ENCODE measurements at regions not wholly inside any gene's neighbourhood (a gene's known extent, or its start where the extent isn't known, plus 50 kb on each side); places are given as distances from the start of the nearest gene placed in this dataset.

DNA sequence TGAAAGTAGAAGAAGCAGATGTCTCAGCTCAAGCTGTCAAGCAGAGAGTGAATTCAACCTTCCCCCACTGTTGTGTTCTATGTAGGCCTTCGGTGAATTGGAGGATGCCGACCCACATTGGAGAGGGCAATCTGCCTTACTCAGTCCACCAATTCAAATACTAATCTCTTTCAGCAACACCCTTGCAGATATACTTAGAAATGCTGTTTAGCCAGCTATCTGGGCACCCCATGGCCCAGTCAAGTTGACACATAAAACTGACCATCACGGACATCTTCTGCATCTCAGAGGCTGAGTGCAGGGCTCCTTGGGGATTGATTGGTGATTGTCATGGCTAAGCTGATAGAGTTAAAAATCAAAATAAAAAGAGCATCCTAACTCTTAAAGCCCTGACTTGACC is 58.3 kb downstream of the IRX3 start:
- TF ChIP-seq, protein P1, sequence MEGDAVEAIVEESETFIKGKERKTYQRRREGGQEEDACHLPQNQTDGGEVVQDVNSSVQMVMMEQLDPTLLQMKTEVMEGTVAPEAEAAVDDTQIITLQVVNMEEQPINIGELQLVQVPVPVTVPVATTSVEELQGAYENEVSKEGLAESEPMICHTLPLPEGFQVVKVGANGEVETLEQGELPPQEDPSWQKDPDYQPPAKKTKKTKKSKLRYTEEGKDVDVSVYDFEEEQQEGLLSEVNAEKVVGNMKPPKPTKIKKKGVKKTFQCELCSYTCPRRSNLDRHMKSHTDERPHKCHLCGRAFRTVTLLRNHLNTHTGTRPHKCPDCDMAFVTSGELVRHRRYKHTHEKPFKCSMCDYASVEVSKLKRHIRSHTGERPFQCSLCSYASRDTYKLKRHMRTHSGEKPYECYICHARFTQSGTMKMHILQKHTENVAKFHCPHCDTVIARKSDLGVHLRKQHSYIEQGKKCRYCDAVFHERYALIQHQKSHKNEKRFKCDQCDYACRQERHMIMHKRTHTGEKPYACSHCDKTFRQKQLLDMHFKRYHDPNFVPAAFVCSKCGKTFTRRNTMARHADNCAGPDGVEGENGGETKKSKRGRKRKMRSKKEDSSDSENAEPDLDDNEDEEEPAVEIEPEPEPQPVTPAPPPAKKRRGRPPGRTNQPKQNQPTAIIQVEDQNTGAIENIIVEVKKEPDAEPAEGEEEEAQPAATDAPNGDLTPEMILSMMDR (IDR thresholded peaks at IDR 0.05; ENCODE audit: control extremely low read depth in 1 of 3, insufficient read depth in 1 of 3, low read depth in 1 of 3, low read length in 3 of 3), result no peak
- TF ChIP-seq, protein P2, sequence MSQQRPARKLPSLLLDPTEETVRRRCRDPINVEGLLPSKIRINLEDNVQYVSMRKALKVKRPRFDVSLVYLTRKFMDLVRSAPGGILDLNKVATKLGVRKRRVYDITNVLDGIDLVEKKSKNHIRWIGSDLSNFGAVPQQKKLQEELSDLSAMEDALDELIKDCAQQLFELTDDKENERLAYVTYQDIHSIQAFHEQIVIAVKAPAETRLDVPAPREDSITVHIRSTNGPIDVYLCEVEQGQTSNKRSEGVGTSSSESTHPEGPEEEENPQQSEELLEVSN (IDR thresholded peaks at IDR 0.05), result no peak

All from H1 (cell line).